Dermis blood vessel endothelial cell (primary cell): ENCODE measurements at regions not wholly inside any gene's neighbourhood (a gene's known extent, or its start where the extent isn't known, plus 50 kb on each side); places are given as distances from the start of the nearest gene placed in this dataset.

Experiments
- DNase-seq: peaks from one replicate; pipeline ENCODE4 v3.0.0; 2010

GRCh38 chr18:7429831-7430230 is 137.3 kb upstream of the PTPRM start:
- no peak for DNase-seq

GRCh38 chr18:7436166-7436565 is 130.9 kb upstream of the PTPRM start:
- peak; percentile 11 for DNase-seq

- no peak for DNase-seq
Observed at GRCh38 chr18:7437870-7438269, 129.2 kb upstream of the PTPRM start.

- DNase-seq = no peak
Observed at GRCh38 chr18:7438646-7439045, 128.5 kb upstream of the PTPRM start.

GRCh38 chr18:7447318-7448028 is 119.6 kb upstream of the PTPRM start:
- DNase-seq = no peak

- DNase-seq = peak; percentile 62
Observed at GRCh38 chr18:7452331-7452730, 114.8 kb upstream of the PTPRM start.

- no peak for DNase-seq
Observed at GRCh38 chr18:7454429-7454828, 112.7 kb upstream of the PTPRM start.

- DNase-seq = no peak
Observed at GRCh38 chr18:7456376-7456775, 110.7 kb upstream of the PTPRM start.

GRCh38 chr18:7457262-7457661 is 109.9 kb upstream of the PTPRM start:
- no peak for DNase-seq

- no peak for DNase-seq
Observed at GRCh38 chr18:7458884-7459283, 108.2 kb upstream of the PTPRM start.

GRCh38 chr18:7459851-7460770 is 107.0 kb upstream of the PTPRM start:
- no peak for DNase-seq

GRCh38 chr18:7464245-7464966 is 102.7 kb upstream of the PTPRM start:
- no peak for DNase-seq

GRCh38 chr18:7466190-7466589 is 100.9 kb upstream of the PTPRM start:
- DNase-seq = no peak

GRCh38 chr18:7467708-7468466 is 99.2 kb upstream of the PTPRM start:
- no peak for DNase-seq

- no peak for DNase-seq
Observed at GRCh38 chr18:7470101-7470500, 97.0 kb upstream of the PTPRM start.

- no peak for DNase-seq
Observed at GRCh38 chr18:7470503-7470902, 96.6 kb upstream of the PTPRM start.

GRCh38 chr18:7476386-7476785 is 90.7 kb upstream of the PTPRM start:
- DNase-seq = no peak

- no peak for DNase-seq
Observed at GRCh38 chr18:7479756-7480155, 87.4 kb upstream of the PTPRM start.

- no peak for DNase-seq
Observed at GRCh38 chr18:7480879-7481278, 86.2 kb upstream of the PTPRM start.

- DNase-seq = no peak
Observed at GRCh38 chr18:7482342-7482741, 84.8 kb upstream of the PTPRM start.

- DNase-seq = no peak
Observed at GRCh38 chr18:7485616-7486015, 81.5 kb upstream of the PTPRM start.

GRCh38 chr18:7488571-7488970 is 78.5 kb upstream of the PTPRM start:
- DNase-seq = no peak

- DNase-seq = no peak
Observed at GRCh38 chr18:7490104-7490503, 77.0 kb upstream of the PTPRM start.
